ENCODE measurements at regions not wholly inside any gene's neighbourhood (a gene's known extent, or its start where the extent isn't known, plus 50 kb on each side); places are given as distances from the start of the nearest gene placed in this dataset.

GRCh38 chr10:63697956-63698786 is 177.0 kb downstream of the REEP3 start:
- TF ChIP-seq CTCF (IDR thresholded peaks at IDR 0.05; ENCODE audit: low read length) = no peak
- no peak for TF ChIP-seq EZH2 (optimal IDR thresholded peaks at IDR 0.05; ENCODE audit: low read depth, low read length)

Measured in MM.1S (cell line).